H1 (cell line): ENCODE measurements at regions not wholly inside any gene's neighbourhood (a gene's known extent, or its start where the extent isn't known, plus 50 kb on each side); places are given as distances from the start of the nearest gene placed in this dataset.

Experiments
- CTCF ChIA-PET: fragments of 300-600 bp; sonication (Branson Sonifier 250); formaldehyde crosslinking; loops from one replicate; lab custom pipeline; 2021; ENCODE audit not compliant: partially characterized antibody; lab: Charles Lee
- POLR2A ChIA-PET: fragments of 300-600 bp; sonication (Branson Sonifier 250); formaldehyde crosslinking; loops from one replicate; lab custom pipeline; 2021; ENCODE audit warnings: inconsistent platforms; ENCODE audit not compliant: partially characterized antibody; lab: Charles Lee
- DNase-seq, 2 experiments: peaks; one replicate each; pipeline versions ENCODE4 v3.0.0 to v3.0.0-alpha.2; 2010 to 2022; ENCODE audit warnings: low spot score in 2 of 2, low read depth in 1 of 2, mixed read lengths in 1 of 2
- FAIRE-seq: peaks from 2 replicates; lab custom pipeline; 2011; peaks lifted over from hg19 to GRCh38; lab: Jason Lieb, UNC
- H2AFZ ChIP-seq: 2 replicates; pipeline ENCODE4 v1.8.1; 2012; ENCODE audit warnings: low read length, inconsistent platforms
- H2AK5ac ChIP-seq: 2 replicates; pipeline ENCODE4 v1.6.1; 2013; ENCODE audit warnings: low read depth, low read length
- H2BK120ac ChIP-seq: replicated peaks from 2 replicates; pipeline ENCODE3; 2013; ENCODE audit warnings: low read depth, low read length, inconsistent platforms
- H2BK12ac ChIP-seq: 2 replicates; pipeline ENCODE4 v1.6.1; 2013; ENCODE audit warnings: low read depth, low read length
- H2BK15ac ChIP-seq: 2 replicates; pipeline ENCODE4 v1.6.1; 2013; ENCODE audit warnings: low read length
- H2BK20ac ChIP-seq: 2 replicates; pipeline ENCODE4 v1.6.1; 2013; ENCODE audit warnings: low read length
- H2BK5ac ChIP-seq: 2 replicates; pipeline ENCODE4 v1.6.1; 2013; ENCODE audit warnings: low read depth, low read length
- H3K14ac ChIP-seq: 2 replicates; pipeline ENCODE4 v1.6.1; 2013; ENCODE audit warnings: inconsistent platforms; ENCODE audit not compliant: insufficient read length
- H3K18ac ChIP-seq: 2 replicates; pipeline ENCODE4 v1.6.1; 2013; ENCODE audit warnings: low read length; ENCODE audit errors: extremely low read depth
- H3K23ac ChIP-seq: 2 replicates; pipeline ENCODE4 v1.6.1; 2013; ENCODE audit warnings: inconsistent platforms; ENCODE audit not compliant: insufficient read length
- H3K23me2 ChIP-seq: 2 replicates; pipeline ENCODE4 v1.6.1; 2013; ENCODE audit warnings: low read depth, low read length
- H3K27ac ChIP-seq: 2 replicates; pipeline ENCODE4 v1.6.1; 2011; ENCODE audit warnings: low read depth, low read length, inconsistent platforms
- H3K27me3 ChIP-seq, 4 experiments: replicated peaks in 1 of 4; 1 replicate in 1 of 4; 2 replicates in 3 of 4; pipeline versions ENCODE4 v1.6.1 to v1.8.1; 2011 to 2013; ENCODE audit warnings: low read length in 3 of 4, mild to moderate bottlenecking in 3 of 4, inconsistent platforms in 2 of 4, mixed read lengths in 2 of 4, moderate library complexity in 1 of 4; ENCODE audit not compliant: control insufficient read depth in 3 of 4, insufficient read depth in 3 of 4; ENCODE audit errors: extremely low read depth in 1 of 4
- H3K36me3 ChIP-seq, 4 experiments: 2 replicates each; pipeline versions ENCODE4 v1.6.1 to v1.8.1; 2011 to 2013; ENCODE audit warnings: mild to moderate bottlenecking in 4 of 4, low read length in 3 of 4, moderate library complexity in 2 of 4, control low read depth in 1 of 4, inconsistent platforms in 1 of 4; ENCODE audit not compliant: insufficient read depth in 4 of 4, control insufficient read depth in 2 of 4
- H3K4ac ChIP-seq: replicated peaks from 2 replicates; pipeline ENCODE3; 2013; ENCODE audit warnings: low read length, low read depth, mixed read lengths, inconsistent platforms; ENCODE audit not compliant: insufficient read length
- H3K4me1 ChIP-seq, 4 experiments: replicated peaks in 1 of 4; 1 replicate in 1 of 4; 2 replicates in 3 of 4; pipeline versions ENCODE4 v1.6.1 to v1.8.1; 2011 to 2013; ENCODE audit warnings: low read length in 3 of 4, inconsistent platforms in 2 of 4, mixed read lengths in 1 of 4; ENCODE audit not compliant: insufficient read depth in 4 of 4, control insufficient read depth in 3 of 4
- H3K4me2 ChIP-seq, 2 experiments: 2 replicates each; pipeline versions ENCODE4 v1.6.1 to v1.8.1; 2011 to 2013; ENCODE audit warnings: low read depth in 2 of 2, low read length in 2 of 2, control low read depth in 1 of 2, inconsistent platforms in 1 of 2, mild to moderate bottlenecking in 1 of 2; ENCODE audit not compliant: insufficient read depth in 1 of 2
- H3K4me3 ChIP-seq, 4 experiments: fragments of 200-600, 300-600 bp in 1 of 4; sonication (generic), shearing (Covaris generic), sonication (Bioruptor Twin) in 1 of 4; 2 replicates each; pipeline versions ENCODE4 v1.5.1 to v1.8.1; 2011 to 2016; ENCODE audit warnings: low read length in 4 of 4, low read depth in 3 of 4, control low read depth in 2 of 4, inconsistent platforms in 2 of 4, mild to moderate bottlenecking in 2 of 4, mixed read lengths in 1 of 4, moderate library complexity in 1 of 4; ENCODE audit not compliant: insufficient read depth in 2 of 4; ENCODE audit errors: extremely low read depth in 1 of 4
- H3K56ac ChIP-seq: replicated peaks from 2 replicates; pipeline ENCODE3; 2013; ENCODE audit warnings: low read depth, mild to moderate bottlenecking, mixed read lengths, low read length, inconsistent platforms; ENCODE audit not compliant: insufficient read length
- H3K79me1 ChIP-seq: 2 replicates; pipeline ENCODE4 v1.6.1; 2013; ENCODE audit warnings: low read depth, low read length, control low read depth
- H3K79me2 ChIP-seq, 2 experiments: 2 replicates each; pipeline versions ENCODE4 v1.6.1 to v1.8.1; 2012 to 2013; ENCODE audit warnings: low read length in 2 of 2, mild to moderate bottlenecking in 2 of 2, inconsistent platforms in 1 of 2; ENCODE audit not compliant: insufficient read depth in 2 of 2, control insufficient read depth in 1 of 2
- H3K9ac ChIP-seq, 4 experiments: replicated peaks in 1 of 4; 1 replicate in 1 of 4; 2 replicates in 3 of 4; pipeline versions ENCODE4 v1.6.1 to v1.8.1; 2011 to 2013; ENCODE audit warnings: low read depth in 3 of 4, low read length in 3 of 4, control low read depth in 2 of 4, mild to moderate bottlenecking in 2 of 4, moderate library complexity in 2 of 4, inconsistent platforms in 1 of 4; ENCODE audit errors: extremely low read depth in 1 of 4
- H3K9me3 ChIP-seq, 2 experiments: 2 replicates each; pipeline versions ENCODE4 v1.6.1 to v1.8.1; 2012 to 2013; ENCODE audit warnings: mild to moderate bottlenecking in 2 of 2, moderate library complexity in 2 of 2, control low read depth in 1 of 2, inconsistent platforms in 1 of 2, low read depth in 1 of 2, low read length in 1 of 2, mixed read lengths in 1 of 2; ENCODE audit not compliant: insufficient read depth in 2 of 2
- H4K20me1 ChIP-seq, 2 experiments: replicated peaks in 1 of 2; 2 replicates each; pipeline versions ENCODE3 to v1.8.1; 2011 to 2013; ENCODE audit warnings: inconsistent platforms in 2 of 2, low read length in 2 of 2, mild to moderate bottlenecking in 1 of 2; ENCODE audit not compliant: insufficient read depth in 2 of 2, control insufficient read depth in 1 of 2
- H4K5ac ChIP-seq: 2 replicates; pipeline ENCODE4 v1.6.1; 2013; ENCODE audit warnings: low read length, low read depth, mixed read lengths, inconsistent platforms; ENCODE audit not compliant: insufficient read length
- H4K8ac ChIP-seq: 2 replicates; pipeline ENCODE4 v1.8.0; 2013; ENCODE audit warnings: mild to moderate bottlenecking, moderate library complexity, low read length, inconsistent platforms; ENCODE audit not compliant: insufficient read depth; ENCODE audit errors: extremely low read depth
- H4K91ac ChIP-seq: replicated peaks from 2 replicates; pipeline ENCODE3; 2013; ENCODE audit warnings: low read length, mixed read lengths, inconsistent platforms; ENCODE audit not compliant: insufficient read length
- CBX5 ChIP-seq: fragments of 300-800, 300-1000 bp; sonication (generic); IDR thresholded peaks from 2 replicates; pipeline ENCODE4 v1.7.1; 2016; ENCODE audit warnings: antibody characterized with exemption, low read length, low read depth
- CHD1 ChIP-seq: IDR thresholded peaks from 2 replicates; pipeline ENCODE4 v1.6.1; 2012; ENCODE audit warnings: low read depth, low read length, improper control_type of control experiment
- CTCF ChIP-seq, 3 experiments: IDR thresholded peaks; 1 replicate in 2 of 3; 2 replicates in 1 of 3; pipeline versions ENCODE4 v1.5.1 to v1.6.1; 2011; ENCODE audit warnings: low read length in 3 of 3, mild to moderate bottlenecking in 3 of 3, inconsistent platforms in 2 of 3, low read depth in 1 of 3, moderate library complexity in 1 of 3; ENCODE audit not compliant: insufficient read depth in 1 of 3; ENCODE audit errors: control extremely low read depth in 1 of 3
- E2F6 ChIP-seq: IDR thresholded peaks from 2 replicates; pipeline ENCODE4 v1.6.1; 2012; ENCODE audit warnings: inconsistent platforms
- MAFK ChIP-seq: IDR thresholded peaks from 2 replicates; pipeline ENCODE4 v1.6.1; 2012; ENCODE audit warnings: low read depth, mild to moderate bottlenecking, improper control_type of control experiment, low read length
- PHF8 ChIP-seq: fragments of 200-600 bp; sonication (generic); conservative IDR thresholded peaks from 2 replicates; pipeline ENCODE4 v1.7.1; 2012; ENCODE audit warnings: low read depth, mild to moderate bottlenecking, inconsistent platforms, low read length, moderate library complexity
- RNF2 ChIP-seq: fragments of 200-900, 300-1000 bp; sonication (generic); IDR thresholded peaks from 2 replicates; pipeline ENCODE4 v1.7.1; 2016; ENCODE audit warnings: borderline replicate concordance, low read depth, mild to moderate bottlenecking, antibody characterized with exemption, low read length; ENCODE audit not compliant: poor library complexity, severe bottlenecking; ENCODE audit errors: missing control alignments
- SP2 ChIP-seq: IDR thresholded peaks from 2 replicates; pipeline ENCODE4 v1.6.1; 2012; ENCODE audit warnings: mild to moderate bottlenecking, low read length, inconsistent platforms
- WGBS, 2 experiments: shearing (Covaris generic) in 1 of 2; methylation state at CpG; one replicate each; pipeline versions ENCODE4 v1.1.6 to v1.1.7; 2013 to 2015; ENCODE audit warnings: low lambda C conversion rate in 2 of 2, mixed read lengths in 2 of 2, inconsistent platforms in 1 of 2, low coverage in 1 of 2, missing lambda C conversion rate in 1 of 2; ENCODE audit not compliant: insufficient replicate concordance in 2 of 2, insufficient coverage in 1 of 2, insufficient read length in 1 of 2; ENCODE audit errors: extremely low coverage in 1 of 2, missing lambda C conversion rate in 1 of 2; 5-methylcytosine and 5-hydroxymethylcytosine counted together

DNA sequence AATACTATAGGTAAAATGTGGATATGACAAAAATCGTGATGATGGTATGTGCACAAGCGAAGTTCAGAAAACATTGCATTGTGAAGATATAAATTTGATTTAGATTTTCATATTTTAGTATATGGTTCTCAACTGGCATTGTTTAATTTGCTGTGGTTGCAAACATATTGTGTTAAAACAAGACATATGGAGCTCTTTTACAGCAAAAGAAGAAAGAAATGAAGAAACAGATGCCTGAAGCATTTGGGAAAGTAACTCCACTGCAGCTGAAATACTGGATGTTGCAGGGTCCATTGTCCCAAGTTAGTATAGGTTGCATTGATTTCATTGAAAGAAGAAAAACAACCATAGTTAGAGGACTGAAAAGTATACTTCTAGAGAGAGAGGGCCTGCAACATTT is 185.8 kb upstream of the SSTR1 start:
- H2BK5ac ChIP-seq = no peak overlapping the region

More for the DNA sequence above, 185.8 kb upstream of the SSTR1 start:
- Histone ChIP-seq H3K79me1 (no peaks in the 10 kb centered on the region), H3K56ac (no peak overlapping the region), H2AK5ac (no peak overlapping the region), H3K9ac (no peak overlapping the region), H3K36me3 (no peaks in the 10 kb centered on the region), H2BK12ac (no peak overlapping the region), H3K4me3 (no peak overlapping the region), H3K9me3 (peaks cover 0 to 4% of the 10 kb centered on the region in 2 experiments; a peak in 1 of 4 replicates), H4K20me1 (no peaks in the 10 kb centered on the region), H2BK120ac (no peak overlapping the region), H2BK20ac (no peak overlapping the region), H3K27ac (no peak overlapping the region), H3K4ac (no peak overlapping the region), H3K4me1 (peaks cover 0 to 5% (median 0%) of the 10 kb centered on the region in 4 experiments; a peak in 2 of 7 replicates), H4K8ac (no peak overlapping the region), H3K23me2 (no peaks in the 10 kb centered on the region), H3K27me3 (no peaks in the 10 kb centered on the region), H3K18ac (no peak overlapping the region), H4K5ac (no peak overlapping the region), H2BK15ac (no peak overlapping the region), H2AFZ (no peak overlapping the region), H3K14ac (no peak overlapping the region), H3K4me2 (no peak overlapping the region), H3K23ac (no peak overlapping the region), H4K91ac (no peak overlapping the region), H3K79me2 (no peaks in the 10 kb centered on the region)
- POLR2A ChIA-PET = interaction anchor here (1.0 to 1.4 kb wide), 2 partner anchors 178 to 183 kb away, joined by 3 to 4 read pairs; no protein-coding TSS in a partner anchor
- TF ChIP-seq PHF8 (no peak), E2F6 (no peak), RNF2 (no peak), SP2 (no peak), CTCF (IDR thresholded peaks at IDR 0.05; ENCODE audit: control extremely low read depth in 1 of 3, insufficient read depth in 1 of 3, low read depth in 1 of 3, low read length in 3 of 3) (no peak), CHD1 (no peak), CBX5 (no peak), MAFK (no peak)
- DNase-seq (no peak), FAIRE-seq (no peak)
- WGBS, 2 experiments = 85% methylated on average over 2 of the region's 2 CpGs; no CpG with 5 or more reads in 1 of the 2 experiments
- CTCF ChIA-PET = interaction anchor here (1.2 to 1.4 kb wide), 3 partner anchors 9 to 33 kb away, joined by 3 to 5 read pairs (median 3); no protein-coding TSS in a partner anchor
